Neuron (in vitro differentiated cells): ENCODE measurements at regions not wholly inside any gene's neighbourhood (a gene's known extent, or its start where the extent isn't known, plus 50 kb on each side); places are given as distances from the start of the nearest gene placed in this dataset.
A peak's percentile ranks its signal among the peaks of the same experiment; 100 is the strongest.

Experiments used
- H2AFZ ChIP-seq: one replicate; pipeline ENCODE4 v1.6.1; 2013; ENCODE audit warnings: low read depth, mild to moderate bottlenecking, inconsistent platforms, low read length, moderate library complexity
- H3K27me3 ChIP-seq: one replicate; pipeline ENCODE4 v1.6.1; 2013; ENCODE audit warnings: low read length; ENCODE audit not compliant: insufficient read depth
- H3K36me3 ChIP-seq: one replicate; pipeline ENCODE4 v1.6.1; 2013; ENCODE audit warnings: low read length; ENCODE audit not compliant: insufficient read depth
- H3K4me1 ChIP-seq: one replicate; pipeline ENCODE4 v1.6.1; 2013; ENCODE audit warnings: low read length; ENCODE audit not compliant: insufficient read depth
- H3K4me3 ChIP-seq: 2 replicates; pipeline ENCODE4 v1.5.1; 2013; ENCODE audit warnings: mild to moderate bottlenecking, low read length, moderate library complexity
- H3K9me3 ChIP-seq: one replicate; pipeline ENCODE4 v1.6.1; 2013; ENCODE audit warnings: low read length

GRCh38 chr13:63129995-63130394 lies 1714.3 kb upstream of the PCDH20 start:
- peaks cover 4% of the 10 kb centered on the region for H3K9me3 ChIP-seq
- peaks cover 4% of the 10 kb centered on the region for H3K4me1 ChIP-seq
- H2AFZ ChIP-seq, result peak overlapping the region; percentile 65
- no peak overlapping the region for H3K4me3 ChIP-seq
- no peaks in the 10 kb centered on the region for H3K36me3 ChIP-seq
- H3K27me3 ChIP-seq, result no peaks in the 10 kb centered on the region

GRCh38 chr13:63128716-63129115 lies 1713.1 kb upstream of the PCDH20 start:
- Histone ChIP-seq H3K4me3 (no peak overlapping the region), H3K9me3 (peaks cover 4% of the 10 kb centered on the region), H3K36me3 (no peaks in the 10 kb centered on the region), H2AFZ (no peak overlapping the region), H3K4me1 (peaks cover 4% of the 10 kb centered on the region), H3K27me3 (no peaks in the 10 kb centered on the region)

GRCh38 chr13:63124863-63125262 lies 1709.2 kb upstream of the PCDH20 start:
- no peaks in the 10 kb centered on the region for H3K36me3 ChIP-seq
- H2AFZ ChIP-seq, result no peak overlapping the region
- H3K4me1 ChIP-seq, result no peaks in the 10 kb centered on the region
- no peak overlapping the region for H3K4me3 ChIP-seq
- H3K9me3 ChIP-seq, result no peaks in the 10 kb centered on the region
- no peaks in the 10 kb centered on the region for H3K27me3 ChIP-seq

- Histone ChIP-seq H3K9me3 (no peaks in the 10 kb centered on the region), H3K4me1 (no peaks in the 10 kb centered on the region), H3K27me3 (no peaks in the 10 kb centered on the region), H3K36me3 (no peaks in the 10 kb centered on the region), H3K4me3 (no peak overlapping the region), H2AFZ (no peak overlapping the region)
These were observed 1705.2 kb upstream of the PCDH20 start for GRCh38 chr13:63120883-63121282.

DNA sequence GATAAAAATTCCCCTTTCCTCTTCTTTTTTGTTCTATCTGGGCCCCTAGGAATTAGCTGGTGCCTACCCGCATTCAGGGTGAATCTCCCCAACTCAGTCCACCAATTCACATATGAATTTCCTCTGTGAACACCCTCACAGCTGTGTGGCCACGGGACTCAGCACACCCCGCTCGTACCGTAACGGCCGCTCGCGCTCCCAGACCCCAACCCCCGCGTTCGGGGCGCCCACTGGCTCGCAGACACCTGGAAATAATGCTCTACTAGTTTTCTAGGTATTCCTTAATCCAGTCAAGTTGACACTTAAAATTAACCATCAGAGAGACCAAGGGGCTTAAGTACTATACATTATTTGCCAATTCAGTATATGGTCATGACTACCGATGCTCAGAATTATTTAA lies 1702.1 kb upstream of the PCDH20 start:
- Histone ChIP-seq H2AFZ (no peak overlapping the region), H3K4me1 (no peaks in the 10 kb centered on the region), H3K4me3 (no peak overlapping the region), H3K27me3 (no peaks in the 10 kb centered on the region), H3K36me3 (no peaks in the 10 kb centered on the region), H3K9me3 (no peaks in the 10 kb centered on the region)

- Histone ChIP-seq H3K36me3 (no peaks in the 10 kb centered on the region), H3K27me3 (no peaks in the 10 kb centered on the region), H3K4me1 (no peaks in the 10 kb centered on the region), H3K4me3 (no peak overlapping the region), H2AFZ (no peak overlapping the region), H3K9me3 (no peaks in the 10 kb centered on the region)
These were observed 1697.2 kb upstream of the PCDH20 start for GRCh38 chr13:63112799-63113395.

- Histone ChIP-seq H3K36me3 (no peaks in the 10 kb centered on the region), H3K4me3 (no peak overlapping the region), H3K4me1 (no peaks in the 10 kb centered on the region), H3K27me3 (no peaks in the 10 kb centered on the region), H2AFZ (no peak overlapping the region), H3K9me3 (no peaks in the 10 kb centered on the region)
These were observed 1694.8 kb upstream of the PCDH20 start for GRCh38 chr13:63110466-63110865.

- no peaks in the 10 kb centered on the region for H3K36me3 ChIP-seq
- H2AFZ ChIP-seq, result no peak overlapping the region
- no peaks in the 10 kb centered on the region for H3K27me3 ChIP-seq
- no peaks in the 10 kb centered on the region for H3K9me3 ChIP-seq
- H3K4me1 ChIP-seq, result no peaks in the 10 kb centered on the region
- no peak overlapping the region for H3K4me3 ChIP-seq
These were observed 1691.7 kb upstream of the PCDH20 start for GRCh38 chr13:63107179-63107943.

DNA sequence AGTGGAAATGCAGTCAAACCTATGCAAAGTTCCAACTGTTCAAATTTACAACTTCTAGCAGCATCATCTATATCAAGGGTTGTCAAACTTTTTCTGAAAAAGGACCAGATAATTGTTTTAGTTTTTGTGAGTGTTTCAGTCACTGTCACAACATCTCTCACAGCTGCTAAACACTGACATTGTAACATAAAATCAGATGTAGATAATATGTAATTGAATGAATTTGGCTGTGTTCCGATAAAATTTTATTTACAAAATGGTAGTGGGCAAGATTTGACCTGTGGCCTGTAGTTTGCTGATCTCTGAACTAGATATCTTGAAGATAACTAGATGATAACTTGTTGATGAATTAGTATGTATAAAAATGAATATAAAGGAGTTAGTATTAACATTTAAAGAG lies 1679.1 kb upstream of the PCDH20 start:
- Histone ChIP-seq H2AFZ (no peak overlapping the region), H3K9me3 (no peaks in the 10 kb centered on the region), H3K4me3 (no peak overlapping the region), H3K27me3 (no peaks in the 10 kb centered on the region), H3K4me1 (peaks cover 4% of the 10 kb centered on the region), H3K36me3 (no peaks in the 10 kb centered on the region)

- peaks cover 4% of the 10 kb centered on the region for H3K4me1 ChIP-seq
- no peaks in the 10 kb centered on the region for H3K36me3 ChIP-seq
- H3K27me3 ChIP-seq, result no peaks in the 10 kb centered on the region
- no peak overlapping the region for H2AFZ ChIP-seq
- H3K9me3 ChIP-seq, result no peaks in the 10 kb centered on the region
- no peak overlapping the region for H3K4me3 ChIP-seq
These were observed 1678.3 kb upstream of the PCDH20 start for GRCh38 chr13:63093907-63094469.

- H3K27me3 ChIP-seq, result no peaks in the 10 kb centered on the region
- no peak overlapping the region for H2AFZ ChIP-seq
- peaks cover 4% of the 10 kb centered on the region for H3K4me1 ChIP-seq
- H3K36me3 ChIP-seq, result no peaks in the 10 kb centered on the region
- H3K9me3 ChIP-seq, result no peaks in the 10 kb centered on the region
- no peak overlapping the region for H3K4me3 ChIP-seq
These were observed 1676.8 kb upstream of the PCDH20 start for GRCh38 chr13:63092456-63092855.

DNA sequence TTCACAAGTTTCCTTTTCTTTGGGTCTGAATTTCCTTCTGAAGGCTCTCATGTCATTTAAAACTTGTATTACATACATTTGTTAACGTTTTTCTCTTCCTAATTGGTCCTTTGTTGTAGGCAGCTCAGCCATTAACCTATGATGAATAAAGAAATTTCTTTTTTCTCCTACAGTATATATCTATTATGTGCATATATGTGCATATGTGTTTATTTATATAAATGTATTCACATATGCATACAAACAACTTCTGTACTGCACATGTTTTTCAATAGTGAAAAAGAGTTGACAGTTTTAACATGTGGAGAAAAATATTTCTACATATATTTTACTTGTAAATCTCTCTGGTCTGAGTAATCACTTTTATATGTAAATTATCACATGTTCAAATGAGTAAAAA lies 1674.9 kb upstream of the PCDH20 start:
- H3K9me3 ChIP-seq, result no peaks in the 10 kb centered on the region
- peaks cover 4% of the 10 kb centered on the region for H3K4me1 ChIP-seq
- no peaks in the 10 kb centered on the region for H3K27me3 ChIP-seq
- no peak overlapping the region for H3K4me3 ChIP-seq
- H2AFZ ChIP-seq, result no peak overlapping the region
- H3K36me3 ChIP-seq, result no peaks in the 10 kb centered on the region

DNA sequence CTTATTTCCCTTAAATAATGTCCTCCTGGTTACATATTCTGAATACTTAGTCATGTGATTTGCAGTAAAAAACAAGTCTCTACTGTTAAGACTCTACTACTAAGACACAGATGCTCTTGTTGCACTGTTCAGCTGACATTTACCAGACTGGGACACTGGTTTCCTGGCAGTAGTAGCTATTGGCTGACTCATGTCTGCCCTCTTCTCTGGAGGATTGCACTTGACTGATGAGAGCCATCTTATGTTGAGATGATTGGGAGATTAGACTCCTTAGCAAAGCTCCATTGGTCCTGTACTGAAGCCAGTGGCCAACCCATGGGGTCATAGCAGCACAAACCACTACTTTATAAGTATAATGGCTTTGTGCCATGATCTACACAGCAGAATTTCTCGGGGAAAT lies 1672.6 kb upstream of the PCDH20 start:
- Histone ChIP-seq H2AFZ (no peak overlapping the region), H3K27me3 (no peaks in the 10 kb centered on the region), H3K4me1 (no peaks in the 10 kb centered on the region), H3K4me3 (no peak overlapping the region), H3K36me3 (no peaks in the 10 kb centered on the region), H3K9me3 (no peaks in the 10 kb centered on the region)
